Kidney (tissue), 13 donors: ENCODE measurements at regions not wholly inside any gene's neighbourhood (a gene's known extent, or its start where the extent isn't known, plus 50 kb on each side); places are given as distances from the start of the nearest gene placed in this dataset.
A peak's percentile ranks its signal among the peaks of the same experiment; 100 is the strongest.

Source experiments
- DNase-seq, 5 donors: peaks; one replicate each; pipeline ENCODE4 v3.0.0-alpha.2; 2013 to 2020
- FAIRE-seq: peaks from 2 replicates; lab custom pipeline; 2012; peaks lifted over from hg19 to GRCh38; lab: Jason Lieb, UNC
- H3K27ac ChIP-seq, 2 donors: one replicate each; pipeline ENCODE4 v1.7.0; 2013; ENCODE audit warnings: low read depth in 2 of 2, low read length in 2 of 2, inconsistent platforms in 1 of 2
- H3K27me3 ChIP-seq: one replicate; pipeline ENCODE4 v1.7.1; 2013; ENCODE audit warnings: low read length, inconsistent platforms; ENCODE audit not compliant: control insufficient read depth, insufficient read depth
- H3K36me3 ChIP-seq, 3 donors: one replicate each; pipeline versions ENCODE4 v1.7.0 to v1.7.1; 2013; ENCODE audit warnings: low read length in 3 of 3, control low read depth in 1 of 3, inconsistent platforms in 1 of 3; ENCODE audit not compliant: insufficient read depth in 3 of 3, control insufficient read depth in 2 of 3
- H3K4me1 ChIP-seq, 3 donors: one replicate each; pipeline versions ENCODE4 v1.7.0 to v1.7.1; 2013; ENCODE audit warnings: low read length in 3 of 3, inconsistent platforms in 1 of 3, low read depth in 1 of 3; ENCODE audit not compliant: control insufficient read depth in 2 of 3, insufficient read depth in 2 of 3
- H3K4me3 ChIP-seq, 3 donors: one replicate each; pipeline versions ENCODE4 v1.7.0 to v1.8.1; 2013; ENCODE audit warnings: low read length in 3 of 3, control low read depth in 1 of 3, inconsistent platforms in 1 of 3
- H3K9ac ChIP-seq, 3 donors: one replicate each; pipeline versions ENCODE4 v1.7.0 to v1.7.1; 2013; ENCODE audit warnings: low read length in 3 of 3, control low read depth in 1 of 3, inconsistent platforms in 1 of 3
- H3K9me3 ChIP-seq, 3 donors: one replicate each; pipeline versions ENCODE4 v1.7.0 to v1.7.1; 2013; ENCODE audit warnings: low read length in 3 of 3, control low read depth in 1 of 3, inconsistent platforms in 1 of 3; ENCODE audit not compliant: control insufficient read depth in 2 of 3, insufficient read depth in 1 of 3
- CTCF ChIP-seq: IDR thresholded peaks from 3 replicates; pipeline ENCODE4 v1.5.1; 2012; ENCODE audit warnings: mild to moderate bottlenecking, moderate library complexity, borderline replicate concordance; ENCODE audit not compliant: insufficient read depth; ENCODE audit errors: extremely low read depth
- intact Hi-C: fragments of 100-400 bp; cut with DNase I; formaldehyde crosslinking; loops from one replicate; pipeline ENCODE4 v1.11.1; 2022
- donor health status: control.
- donor health status: control.
- donor health status: control.
- donor health status: control.
- donor health status: control.
- donor health status: DM: yes; HTN: yes; CAD: no.
- donor health status: Normal renal cell carcinoma (clear cell type).

- H3K27ac ChIP-seq = no peak overlapping the region
Measured at GRCh38 chr16:52863000-52863399, 189.7 kb downstream of the CHD9NB start.

GRCh38 chr16:52861614-52862022 is 191.1 kb downstream of the CHD9NB start:
- Histone ChIP-seq H3K4me3 (no peak overlapping the region), H3K4me1 (no peaks in the 10 kb centered on the region), H3K9ac (no peak overlapping the region), H3K9me3 (no peaks in the 10 kb centered on the region), H3K27me3 (no peaks in the 10 kb centered on the region), H3K27ac (no peak overlapping the region), H3K36me3 (no peaks in the 10 kb centered on the region)
- DNase-seq (peak in 4 of 5 donors; percentile 45 to 77 (median 58)), FAIRE-seq (no peak)
- peak; percentile 33 for TF ChIP-seq CTCF
- intact Hi-C loops = no loop called here

More at GRCh38 chr16:52863000-52863399, 189.7 kb downstream of the CHD9NB start:
- intact Hi-C loops = no loop called here
- FAIRE-seq (no peak), DNase-seq (no peak)
- Histone ChIP-seq H3K4me1 (no peaks in the 10 kb centered on the region), H3K27me3 (no peaks in the 10 kb centered on the region), H3K36me3 (no peaks in the 10 kb centered on the region), H3K4me3 (no peak overlapping the region), H3K9me3 (no peaks in the 10 kb centered on the region), H3K9ac (no peak overlapping the region)
- TF ChIP-seq CTCF = no peak

GRCh38 chr16:52855463-52855862 is 197.2 kb downstream of the CHD9NB start:
- H3K4me3 ChIP-seq = no peak overlapping the region
- H3K9ac ChIP-seq = no peak overlapping the region
- H3K36me3 ChIP-seq = no peaks in the 10 kb centered on the region
- DNase-seq (no peak), FAIRE-seq (no peak)
- no peak for TF ChIP-seq CTCF
- H3K27me3 ChIP-seq = no peaks in the 10 kb centered on the region
- peaks cover 0 to 7% (median 0%) of the 10 kb centered on the region in 3 donors for H3K9me3 ChIP-seq
- intact Hi-C loops = no loop called here
- H3K27ac ChIP-seq = no peak overlapping the region
- no peaks in the 10 kb centered on the region for H3K4me1 ChIP-seq

- Histone ChIP-seq H3K36me3 (no peaks in the 10 kb centered on the region), H3K9me3 (peaks cover 0 to 8% (median 0%) of the 10 kb centered on the region in 3 donors), H3K4me3 (no peak overlapping the region), H3K27me3 (no peaks in the 10 kb centered on the region), H3K9ac (no peak overlapping the region), H3K4me1 (no peaks in the 10 kb centered on the region), H3K27ac (no peak overlapping the region)
- FAIRE-seq (no peak), DNase-seq (peak in 1 of 5 donors; percentile 53)
- intact Hi-C loops = no loop called here
- TF ChIP-seq CTCF = no peak
Measured at GRCh38 chr16:52852978-52853377, 199.7 kb downstream of the CHD9NB start.
